Body of pancreas (tissue), 4 donors: ENCODE measurements at regions not wholly inside any gene's neighbourhood (a gene's known extent, or its start where the extent isn't known, plus 50 kb on each side); places are given as distances from the start of the nearest gene placed in this dataset.

Experiments used
- ATAC-seq: fragments of 150-250 bp; one replicate; pipeline ENCODE4 v1.9.1; 2016
- DNase-seq, 4 donors: peaks; one replicate each; pipeline ENCODE4 v3.0.0-alpha.2; 2019
- H3K27ac ChIP-seq, 4 donors: fragments of 200-600 bp; sonication (generic); 1 replicate in 3 of 4; 2 replicates in 1 of 4; pipeline versions ENCODE4 v1.5.1 to v1.6.1; 2016 to 2019; ENCODE audit warnings: mild to moderate bottlenecking in 1 of 4, mixed read lengths in 1 of 4, moderate library complexity in 1 of 4
- H3K27me3 ChIP-seq, 2 donors: fragments of 200-600 bp; sonication (generic); one replicate each; pipeline ENCODE4 v1.6.0; 2016; ENCODE audit warnings: mild to moderate bottlenecking in 1 of 2
- H3K36me3 ChIP-seq, 2 donors: fragments of 200-600 bp; sonication (generic); replicated peaks in 1 of 2; 2 replicates each; pipeline ENCODE4 v1.5.1; 2016; ENCODE audit warnings: low read depth in 2 of 2; ENCODE audit not compliant: insufficient read depth in 1 of 2
- H3K4me1 ChIP-seq: fragments of 200-600 bp; sonication (generic); one replicate; pipeline ENCODE4 v1.6.0; 2016
- H3K4me3 ChIP-seq, 2 donors: fragments of 200-600 bp; sonication (generic); 1 replicate in 1 of 2; 2 replicates in 1 of 2; pipeline ENCODE4 v1.5.1; 2016 to 2019
- H3K9me3 ChIP-seq, 3 donors: fragments of 200-600 bp; sonication (generic); 1 replicate in 2 of 3; 2 replicates in 1 of 3; pipeline ENCODE4 v1.5.1; 2016
- POLR2A ChIP-seq, 3 donors: fragments of 450-650 bp; IDR thresholded peaks; one replicate each; pipeline ENCODE4 v1.6.1; 2016; ENCODE audit warnings: antibody characterized with exemption in 3 of 3, mild to moderate bottlenecking in 2 of 3
- WGBS, 2 donors: methylation state at CpG; one replicate each; pipeline ENCODE4 v1.1.5; 2017; 5-methylcytosine and 5-hydroxymethylcytosine counted together
- intact Hi-C: fragments of 100-400 bp; cut with DNase I; formaldehyde crosslinking; loops from one replicate; pipeline ENCODE4 v1.15.1; 2023
- TF ChIP-seq, protein P1 (sequence below), 7 experiments: fragments of 450-650 bp in 4 of 7; fragments of 200-600 bp in 3 of 7; sonication (generic) in 3 of 7; IDR thresholded peaks; one replicate each; pipeline ENCODE4 v1.5.1; 2016 to 2019; ENCODE audit warnings: antibody characterized with exemption in 7 of 7

DNA sequence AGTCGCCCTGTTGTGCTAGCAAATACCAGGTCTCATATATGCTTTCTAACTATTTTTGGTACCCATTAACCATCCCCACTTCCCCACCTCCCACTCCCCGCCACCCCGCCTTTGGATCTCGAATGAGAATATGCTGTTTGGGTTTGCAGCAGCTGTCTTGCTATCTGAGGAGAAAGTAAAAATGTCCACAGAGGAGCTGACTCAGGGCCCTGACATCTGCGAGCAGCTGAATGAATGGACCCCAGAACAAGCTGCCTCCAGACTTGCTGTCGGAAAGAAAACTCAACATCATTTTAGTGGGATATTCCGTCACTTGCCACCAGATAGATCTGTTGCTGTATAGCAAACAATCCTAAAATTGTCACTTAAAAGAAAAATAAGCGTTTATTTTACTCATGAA is 103.7 kb downstream of the LINC00237 start:
- Histone ChIP-seq H3K27ac (no peak overlapping the region), H3K9me3 (no peaks in the 10 kb centered on the region), H3K4me3 (no peak overlapping the region), H3K36me3 (no peaks in the 10 kb centered on the region), H3K4me1 (no peaks in the 10 kb centered on the region), H3K27me3 (no peaks in the 10 kb centered on the region)
- intact Hi-C loops = no loop called here
- TF ChIP-seq, protein P1, sequence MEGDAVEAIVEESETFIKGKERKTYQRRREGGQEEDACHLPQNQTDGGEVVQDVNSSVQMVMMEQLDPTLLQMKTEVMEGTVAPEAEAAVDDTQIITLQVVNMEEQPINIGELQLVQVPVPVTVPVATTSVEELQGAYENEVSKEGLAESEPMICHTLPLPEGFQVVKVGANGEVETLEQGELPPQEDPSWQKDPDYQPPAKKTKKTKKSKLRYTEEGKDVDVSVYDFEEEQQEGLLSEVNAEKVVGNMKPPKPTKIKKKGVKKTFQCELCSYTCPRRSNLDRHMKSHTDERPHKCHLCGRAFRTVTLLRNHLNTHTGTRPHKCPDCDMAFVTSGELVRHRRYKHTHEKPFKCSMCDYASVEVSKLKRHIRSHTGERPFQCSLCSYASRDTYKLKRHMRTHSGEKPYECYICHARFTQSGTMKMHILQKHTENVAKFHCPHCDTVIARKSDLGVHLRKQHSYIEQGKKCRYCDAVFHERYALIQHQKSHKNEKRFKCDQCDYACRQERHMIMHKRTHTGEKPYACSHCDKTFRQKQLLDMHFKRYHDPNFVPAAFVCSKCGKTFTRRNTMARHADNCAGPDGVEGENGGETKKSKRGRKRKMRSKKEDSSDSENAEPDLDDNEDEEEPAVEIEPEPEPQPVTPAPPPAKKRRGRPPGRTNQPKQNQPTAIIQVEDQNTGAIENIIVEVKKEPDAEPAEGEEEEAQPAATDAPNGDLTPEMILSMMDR (IDR thresholded peaks at IDR 0.05) = no peak
- TF ChIP-seq POLR2A (IDR thresholded peaks at IDR 0.05) = no peak
- ATAC-seq = no peak
- 72 to 75% methylated on average over 8 of the region's 8 CpGs for WGBS, 2 donors
- no peak for DNase-seq

DNA sequence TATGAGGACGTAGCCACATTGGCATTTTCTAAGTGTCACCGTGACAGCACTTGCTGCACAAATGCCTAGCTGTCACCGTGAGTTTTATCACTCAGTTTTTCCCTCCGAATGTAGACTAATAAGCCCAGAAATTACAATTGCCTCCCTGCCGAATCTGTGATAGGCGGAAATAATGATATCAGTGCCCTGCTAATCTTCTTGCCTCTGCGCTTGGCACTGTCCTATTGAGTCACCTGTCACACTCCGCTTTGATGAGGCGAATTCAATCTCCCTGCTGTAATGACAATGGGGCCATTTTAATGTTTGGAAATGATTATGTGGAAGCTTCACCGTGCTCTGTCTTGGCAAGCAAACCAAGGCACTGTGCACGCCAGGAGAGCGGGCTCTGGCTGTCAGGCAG is 112.8 kb downstream of the LINC00237 start:
- Histone ChIP-seq H3K27ac (no peak overlapping the region), H3K4me1 (no peaks in the 10 kb centered on the region), H3K4me3 (no peak overlapping the region), H3K9me3 (no peaks in the 10 kb centered on the region), H3K27me3 (no peaks in the 10 kb centered on the region), H3K36me3 (no peaks in the 10 kb centered on the region)
- intact Hi-C loops = no loop called here
- ATAC-seq = no peak
- no peak for DNase-seq
- 57 to 60% methylated on average over 12 of the region's 12 CpGs for WGBS, 2 donors
- TF ChIP-seq, protein P1 (IDR thresholded peaks at IDR 0.05) = no peak
- no peak for TF ChIP-seq POLR2A (IDR thresholded peaks at IDR 0.05)

DNA sequence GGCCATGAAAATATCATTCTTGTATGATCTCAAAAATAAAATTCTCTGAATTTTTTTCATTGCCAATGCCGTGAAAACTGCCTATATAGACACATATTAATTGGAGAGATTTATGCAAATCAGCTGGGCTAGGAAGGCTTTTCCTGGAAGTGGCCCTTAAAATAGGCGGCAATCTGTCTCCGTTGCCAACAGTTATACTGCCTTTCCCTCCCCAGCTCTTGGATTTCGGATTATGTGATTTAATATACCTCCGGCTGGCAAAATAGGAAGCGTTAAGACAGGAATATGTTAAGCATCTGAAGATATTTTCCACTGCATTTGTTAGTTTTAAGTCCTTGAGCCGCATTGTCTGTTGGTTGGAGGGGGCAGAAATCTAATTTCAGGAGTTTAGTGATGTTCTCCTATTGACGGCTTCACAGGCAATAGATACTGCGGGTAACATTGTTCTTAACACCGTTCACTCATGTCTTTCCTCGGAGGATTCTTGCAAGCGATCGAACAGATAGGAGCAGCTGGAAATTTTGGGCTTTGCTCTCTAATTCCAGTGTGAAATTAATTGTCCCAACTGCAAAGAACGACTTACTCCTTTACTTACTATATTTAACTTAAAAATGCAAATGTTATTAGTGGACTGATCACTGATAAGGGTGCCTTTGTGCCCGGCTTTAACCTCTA is 113.3 kb downstream of the LINC00237 start:
- TF ChIP-seq POLR2A (IDR thresholded peaks at IDR 0.05) = no peak
- TF ChIP-seq, protein P1 (IDR thresholded peaks at IDR 0.05) = no peak
- no peaks in the 10 kb centered on the region for H3K27me3 ChIP-seq
- no peak overlapping the region for H3K27ac ChIP-seq
- H3K36me3 ChIP-seq = no peaks in the 10 kb centered on the region
- DNase-seq (no peak), ATAC-seq (no peak)
- H3K9me3 ChIP-seq = no peaks in the 10 kb centered on the region
- 69% methylated on average over 15 of the region's 15 CpGs for WGBS, 2 donors
- no peaks in the 10 kb centered on the region for H3K4me1 ChIP-seq
- no peak overlapping the region for H3K4me3 ChIP-seq
- intact Hi-C loops = no loop called here

DNA sequence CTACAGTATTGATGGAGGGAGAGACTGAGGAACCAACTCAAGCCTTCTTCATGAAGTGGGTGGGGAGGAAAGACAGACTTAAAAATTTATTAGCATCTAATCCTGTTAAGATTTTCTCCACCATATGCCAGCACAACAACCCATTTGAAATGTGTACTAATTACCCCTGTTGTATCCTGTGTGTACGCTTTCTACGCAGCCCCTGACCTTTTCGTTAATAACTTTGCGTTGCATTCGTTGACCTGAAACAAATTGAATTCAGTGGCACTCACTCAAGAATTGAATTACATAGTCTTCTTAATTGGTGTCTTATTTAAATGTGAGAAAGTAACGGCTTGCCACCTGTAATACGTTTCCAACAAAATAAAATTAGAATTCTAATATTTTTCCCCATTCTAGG is 113.9 kb downstream of the LINC00237 start:
- H3K4me3 ChIP-seq = no peak overlapping the region
- no peaks in the 10 kb centered on the region for H3K36me3 ChIP-seq
- no peaks in the 10 kb centered on the region for H3K27me3 ChIP-seq
- WGBS, 2 donors = 77 to 87% methylated on average over 7 of the region's 7 CpGs
- H3K9me3 ChIP-seq = no peaks in the 10 kb centered on the region
- H3K4me1 ChIP-seq = no peaks in the 10 kb centered on the region
- ATAC-seq (no peak), DNase-seq (no peak)
- H3K27ac ChIP-seq = no peak overlapping the region
- no peak for TF ChIP-seq POLR2A (IDR thresholded peaks at IDR 0.05)
- TF ChIP-seq, protein P1 (IDR thresholded peaks at IDR 0.05) = no peak
- intact Hi-C loops = no loop called here

DNA sequence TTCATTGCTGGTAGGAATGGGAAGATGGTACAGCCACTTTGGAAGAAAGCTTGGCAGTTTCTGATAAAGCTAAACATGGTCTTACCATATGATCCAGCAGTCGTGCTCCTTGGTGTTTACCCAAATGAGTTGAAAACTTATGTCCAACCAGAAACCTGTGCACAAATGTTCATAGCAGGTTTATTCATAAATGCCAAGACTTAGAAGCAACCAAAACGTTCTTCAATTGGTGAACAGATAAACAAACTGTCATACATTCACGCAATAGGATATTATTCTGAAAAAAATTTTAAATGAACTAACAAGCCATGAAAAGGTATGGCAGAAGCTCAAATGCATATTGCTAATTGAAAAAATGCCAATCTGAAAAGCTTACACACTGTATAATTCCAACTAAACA is 117.1 kb downstream of the LINC00237 start:
- Histone ChIP-seq H3K9me3 (no peaks in the 10 kb centered on the region), H3K4me3 (no peak overlapping the region), H3K4me1 (no peaks in the 10 kb centered on the region), H3K27ac (no peak overlapping the region), H3K36me3 (no peaks in the 10 kb centered on the region), H3K27me3 (no peaks in the 10 kb centered on the region)
- 44 to 48% methylated on average over 3 of the region's 3 CpGs for WGBS, 2 donors
- ATAC-seq (no peak), DNase-seq (no peak)
- TF ChIP-seq, protein P1 (IDR thresholded peaks at IDR 0.05) = no peak
- TF ChIP-seq POLR2A (IDR thresholded peaks at IDR 0.05) = no peak
- intact Hi-C loops = no loop called here
